ENCODE measurements at regions not wholly inside any gene's neighbourhood (a gene's known extent, or its start where the extent isn't known, plus 50 kb on each side); places are given as distances from the start of the nearest gene placed in this dataset.
"Not testable (repeated sequence)": the region's sequence is repeated elsewhere in the genome, so short reads cannot be mapped to it uniquely, and the experiment has no call there.

DNA sequence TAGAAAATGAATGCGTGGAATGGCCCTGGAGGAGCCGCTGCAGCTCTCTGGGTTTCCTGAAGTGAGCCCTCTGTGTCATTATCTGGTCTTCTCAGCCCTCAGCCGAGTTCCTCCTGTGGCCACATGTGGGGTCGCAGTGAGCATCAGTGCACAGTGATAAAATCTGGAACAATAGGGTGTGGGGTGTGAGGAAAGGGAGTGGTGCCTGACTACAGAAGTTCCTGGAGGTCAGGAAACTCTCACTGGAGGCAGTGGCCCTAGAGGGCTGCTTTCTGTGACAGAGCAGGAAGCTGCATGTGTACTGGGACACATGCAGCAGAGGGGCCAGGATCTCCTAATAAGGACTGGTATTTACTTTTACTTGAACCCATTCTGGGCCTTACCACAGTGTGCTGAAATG is 1942.5 kb downstream of the FOXD4L5 start:
- TF ChIP-seq FOXJ3 (CRISPR knock-in tag; IDR thresholded peaks at IDR 0.05; ENCODE audit: borderline replicate concordance): not testable (repeated sequence)
- TF ChIP-seq, protein P1, sequence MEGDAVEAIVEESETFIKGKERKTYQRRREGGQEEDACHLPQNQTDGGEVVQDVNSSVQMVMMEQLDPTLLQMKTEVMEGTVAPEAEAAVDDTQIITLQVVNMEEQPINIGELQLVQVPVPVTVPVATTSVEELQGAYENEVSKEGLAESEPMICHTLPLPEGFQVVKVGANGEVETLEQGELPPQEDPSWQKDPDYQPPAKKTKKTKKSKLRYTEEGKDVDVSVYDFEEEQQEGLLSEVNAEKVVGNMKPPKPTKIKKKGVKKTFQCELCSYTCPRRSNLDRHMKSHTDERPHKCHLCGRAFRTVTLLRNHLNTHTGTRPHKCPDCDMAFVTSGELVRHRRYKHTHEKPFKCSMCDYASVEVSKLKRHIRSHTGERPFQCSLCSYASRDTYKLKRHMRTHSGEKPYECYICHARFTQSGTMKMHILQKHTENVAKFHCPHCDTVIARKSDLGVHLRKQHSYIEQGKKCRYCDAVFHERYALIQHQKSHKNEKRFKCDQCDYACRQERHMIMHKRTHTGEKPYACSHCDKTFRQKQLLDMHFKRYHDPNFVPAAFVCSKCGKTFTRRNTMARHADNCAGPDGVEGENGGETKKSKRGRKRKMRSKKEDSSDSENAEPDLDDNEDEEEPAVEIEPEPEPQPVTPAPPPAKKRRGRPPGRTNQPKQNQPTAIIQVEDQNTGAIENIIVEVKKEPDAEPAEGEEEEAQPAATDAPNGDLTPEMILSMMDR (CRISPR knock-in tag; IDR thresholded peaks at IDR 0.05): not testable (repeated sequence)
